Smooth muscle cell (in vitro differentiated cells): ENCODE measurements at regions not wholly inside any gene's neighbourhood (a gene's known extent, or its start where the extent isn't known, plus 50 kb on each side); places are given as distances from the start of the nearest gene placed in this dataset.

Experiments
- DNase-seq: peaks from one replicate; lab custom pipeline; 2025; ENCODE audit not compliant: unreplicated experiment; lab: John Stamatoyannopoulos, UW
- H2AFZ ChIP-seq: fragments of 200-600 bp; sonication (generic); 2 replicates; pipeline ENCODE4 v1.6.0; 2016; ENCODE audit warnings: antibody characterized with exemption, low read depth, mild to moderate bottlenecking
- H3F3A ChIP-seq: fragments of 200-600 bp; sonication (generic); 2 replicates; pipeline ENCODE4 v1.6.0; 2017; ENCODE audit warnings: antibody characterized with exemption, low read depth
- H3K27ac ChIP-seq: fragments of 200-600 bp; sonication (generic); 2 replicates; pipeline ENCODE4 v1.5.1; 2016; ENCODE audit warnings: low read depth, mild to moderate bottlenecking
- H3K27me3 ChIP-seq: fragments of 200-600 bp; sonication (generic); 2 replicates; pipeline ENCODE4 v1.6.1; 2016; ENCODE audit warnings: low read depth, mild to moderate bottlenecking
- H3K36me3 ChIP-seq: fragments of 200-600 bp; sonication (generic); 2 replicates; pipeline ENCODE4 v1.5.1; 2016; ENCODE audit warnings: low read depth
- H3K4me1 ChIP-seq: fragments of 200-600 bp; sonication (generic); 2 replicates; pipeline ENCODE4 v1.5.1; 2016; ENCODE audit warnings: low read depth
- H3K4me2 ChIP-seq: fragments of 200-600 bp; sonication (generic); 2 replicates; pipeline ENCODE4 v1.6.0; 2016; ENCODE audit warnings: mild to moderate bottlenecking
- H3K4me3 ChIP-seq: fragments of 200-600 bp; sonication (generic); 2 replicates; pipeline ENCODE4 v1.5.1; 2016; ENCODE audit warnings: mild to moderate bottlenecking
- H3K79me2 ChIP-seq: fragments of 200-600 bp; sonication (generic); 2 replicates; pipeline ENCODE4 v1.6.0; 2016; ENCODE audit warnings: low read depth, mild to moderate bottlenecking
- H3K9ac ChIP-seq: fragments of 200-600 bp; sonication (generic); 2 replicates; pipeline ENCODE4 v1.6.0; 2016; ENCODE audit warnings: low read depth
- H3K9me3 ChIP-seq: fragments of 200-600 bp; sonication (generic); replicated peaks from 2 replicates; pipeline ENCODE4 v1.5.1; 2016; ENCODE audit warnings: low read depth
- H4K20me1 ChIP-seq: fragments of 200-600 bp; sonication (generic); 2 replicates; pipeline ENCODE4 v1.6.0; 2016; ENCODE audit warnings: low read depth
- WGBS: methylation state at CpG from one replicate; pipeline ENCODE4 v1.1.7; 2016; ENCODE audit warnings: low lambda C conversion rate; 5-methylcytosine and 5-hydroxymethylcytosine counted together
- TF ChIP-seq, protein P1 (sequence below): fragments of 200-600 bp; sonication (generic); IDR thresholded peaks from 2 replicates; pipeline ENCODE4 v1.5.1; 2017; ENCODE audit warnings: borderline replicate concordance, mild to moderate bottlenecking, antibody characterized with exemption; ENCODE audit not compliant: insufficient read depth, poor library complexity, severe bottlenecking

GRCh38 chr7:95718577-95719410, 53.6 kb upstream of the DYNC1I1 start:
- H3K4me3 ChIP-seq: no peak overlapping the region
- peaks cover 9% of the 10 kb centered on the region for H3K27me3 ChIP-seq
- no peaks in the 10 kb centered on the region for H3K9me3 ChIP-seq
- H3K4me1 ChIP-seq: no peaks in the 10 kb centered on the region
- 56% methylated on average over 6 of the region's 6 CpGs for WGBS
- H2AFZ ChIP-seq: no peak overlapping the region
- H3K79me2 ChIP-seq: no peaks in the 10 kb centered on the region
- H3F3A ChIP-seq: no peaks in the 10 kb centered on the region
- DNase-seq: no peak
- TF ChIP-seq, protein P1, sequence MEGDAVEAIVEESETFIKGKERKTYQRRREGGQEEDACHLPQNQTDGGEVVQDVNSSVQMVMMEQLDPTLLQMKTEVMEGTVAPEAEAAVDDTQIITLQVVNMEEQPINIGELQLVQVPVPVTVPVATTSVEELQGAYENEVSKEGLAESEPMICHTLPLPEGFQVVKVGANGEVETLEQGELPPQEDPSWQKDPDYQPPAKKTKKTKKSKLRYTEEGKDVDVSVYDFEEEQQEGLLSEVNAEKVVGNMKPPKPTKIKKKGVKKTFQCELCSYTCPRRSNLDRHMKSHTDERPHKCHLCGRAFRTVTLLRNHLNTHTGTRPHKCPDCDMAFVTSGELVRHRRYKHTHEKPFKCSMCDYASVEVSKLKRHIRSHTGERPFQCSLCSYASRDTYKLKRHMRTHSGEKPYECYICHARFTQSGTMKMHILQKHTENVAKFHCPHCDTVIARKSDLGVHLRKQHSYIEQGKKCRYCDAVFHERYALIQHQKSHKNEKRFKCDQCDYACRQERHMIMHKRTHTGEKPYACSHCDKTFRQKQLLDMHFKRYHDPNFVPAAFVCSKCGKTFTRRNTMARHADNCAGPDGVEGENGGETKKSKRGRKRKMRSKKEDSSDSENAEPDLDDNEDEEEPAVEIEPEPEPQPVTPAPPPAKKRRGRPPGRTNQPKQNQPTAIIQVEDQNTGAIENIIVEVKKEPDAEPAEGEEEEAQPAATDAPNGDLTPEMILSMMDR: peak; percentile 42
- no peak overlapping the region for H3K9ac ChIP-seq
- no peak overlapping the region for H3K27ac ChIP-seq
- H4K20me1 ChIP-seq: no peaks in the 10 kb centered on the region
- no peaks in the 10 kb centered on the region for H3K36me3 ChIP-seq
- H3K4me2 ChIP-seq: no peak overlapping the region

- Histone ChIP-seq H3K4me1 (no peaks in the 10 kb centered on the region), H3K79me2 (no peaks in the 10 kb centered on the region), H2AFZ (no peak overlapping the region), H3K4me2 (no peak overlapping the region), H3K27ac (no peak overlapping the region), H3K27me3 (no peaks in the 10 kb centered on the region), H3K9ac (no peak overlapping the region), H3K9me3 (no peaks in the 10 kb centered on the region), H3F3A (no peaks in the 10 kb centered on the region), H4K20me1 (no peaks in the 10 kb centered on the region), H3K4me3 (no peak overlapping the region), H3K36me3 (no peaks in the 10 kb centered on the region)
- TF ChIP-seq, protein P1: no peak
- WGBS: 94% methylated on average over 5 of the region's 5 CpGs
- no peak for DNase-seq
These were observed 55.8 kb upstream of the DYNC1I1 start for GRCh38 chr7:95716357-95717122.

- no peak for DNase-seq
- H3K36me3 ChIP-seq: no peaks in the 10 kb centered on the region
- TF ChIP-seq, protein P1: no peak
- H3K9ac ChIP-seq: no peak overlapping the region
- H3K4me3 ChIP-seq: no peak overlapping the region
- no peaks in the 10 kb centered on the region for H3K9me3 ChIP-seq
- no peaks in the 10 kb centered on the region for H3F3A ChIP-seq
- no peak overlapping the region for H3K27ac ChIP-seq
- H3K4me1 ChIP-seq: no peaks in the 10 kb centered on the region
- H4K20me1 ChIP-seq: no peaks in the 10 kb centered on the region
- no peak overlapping the region for H3K4me2 ChIP-seq
- no peak overlapping the region for H2AFZ ChIP-seq
- no peaks in the 10 kb centered on the region for H3K79me2 ChIP-seq
- no peaks in the 10 kb centered on the region for H3K27me3 ChIP-seq
These were observed 57.1 kb upstream of the DYNC1I1 start for GRCh38 chr7:95715274-95715673.

DNA sequence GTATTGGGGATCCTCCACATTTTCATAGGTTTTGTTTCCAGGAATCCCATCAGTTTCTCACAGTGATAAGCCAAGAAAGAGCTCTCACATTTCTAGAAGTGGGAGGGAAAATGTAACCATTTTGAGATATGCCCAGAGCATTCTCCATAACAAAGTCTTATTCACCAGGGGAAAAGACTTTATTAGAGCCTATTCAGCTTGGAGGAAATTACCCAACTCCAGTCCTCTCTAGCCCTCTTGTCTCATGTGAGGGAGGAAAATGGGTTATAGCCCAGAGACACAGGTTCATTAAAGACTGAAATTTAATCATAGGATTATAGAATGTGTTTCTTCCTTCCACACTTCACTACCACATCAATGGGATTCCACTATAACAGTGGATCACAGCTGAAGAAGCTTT, 61.6 kb upstream of the DYNC1I1 start:
- Histone ChIP-seq H4K20me1 (no peaks in the 10 kb centered on the region), H3K4me3 (no peak overlapping the region), H3K4me1 (no peaks in the 10 kb centered on the region), H3K27ac (no peak overlapping the region), H3K79me2 (no peaks in the 10 kb centered on the region), H2AFZ (no peak overlapping the region), H3F3A (no peaks in the 10 kb centered on the region), H3K27me3 (no peaks in the 10 kb centered on the region), H3K9me3 (no peaks in the 10 kb centered on the region), H3K9ac (no peak overlapping the region), H3K36me3 (no peaks in the 10 kb centered on the region), H3K4me2 (no peak overlapping the region)
- TF ChIP-seq, protein P1: no peak
- DNase-seq: no peak
